ENCODE measurements at regions not wholly inside any gene's neighbourhood (a gene's known extent, or its start where the extent isn't known, plus 50 kb on each side); places are given as distances from the start of the nearest gene placed in this dataset.

DNA sequence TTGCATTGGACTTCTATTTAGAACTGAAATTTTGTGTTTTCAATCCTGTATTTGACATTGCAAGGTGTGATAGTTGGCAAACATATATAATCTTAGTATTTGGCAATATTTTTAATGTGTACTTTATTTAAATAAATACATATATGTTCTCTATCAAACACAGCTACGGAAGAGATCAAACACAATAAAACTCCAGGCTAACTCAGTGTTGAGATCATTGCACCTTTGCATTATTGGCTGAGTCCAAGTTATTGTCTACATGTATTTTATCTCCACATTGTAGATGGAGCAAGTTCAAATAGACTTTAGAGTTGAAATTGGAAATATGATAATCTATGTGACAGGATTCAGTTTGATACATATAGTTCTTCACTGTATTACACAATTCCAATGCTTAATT is 176.7 kb downstream of the ST6GAL2 start:
- DNase-seq (ENCODE audit: low read depth): no peak

GRCh38 chr2:106719222-106719621 is 166.7 kb downstream of the ST6GAL2 start:
- DNase-seq (ENCODE audit: low read depth): no peak

DNA sequence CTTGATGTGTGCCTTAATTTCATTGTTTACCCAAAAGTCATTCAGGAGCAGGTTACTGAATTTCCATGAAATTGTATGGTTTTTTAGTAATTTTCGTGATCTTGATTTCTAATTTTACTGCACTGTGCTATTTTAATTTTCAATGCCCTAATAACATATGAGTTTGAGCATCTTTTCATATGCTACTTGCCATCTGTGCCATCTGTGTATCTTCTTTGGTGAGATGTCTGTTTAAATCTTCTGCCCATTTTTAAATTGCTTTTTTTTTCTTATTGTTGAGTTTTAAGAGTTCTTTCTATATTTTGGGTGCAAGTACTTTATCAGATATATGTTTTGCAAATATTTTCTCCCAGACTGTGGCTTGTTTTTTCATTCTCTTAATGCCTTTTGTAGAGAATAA is 165.9 kb downstream of the ST6GAL2 start:
- DNase-seq (ENCODE audit: low read depth): no peak

DNA sequence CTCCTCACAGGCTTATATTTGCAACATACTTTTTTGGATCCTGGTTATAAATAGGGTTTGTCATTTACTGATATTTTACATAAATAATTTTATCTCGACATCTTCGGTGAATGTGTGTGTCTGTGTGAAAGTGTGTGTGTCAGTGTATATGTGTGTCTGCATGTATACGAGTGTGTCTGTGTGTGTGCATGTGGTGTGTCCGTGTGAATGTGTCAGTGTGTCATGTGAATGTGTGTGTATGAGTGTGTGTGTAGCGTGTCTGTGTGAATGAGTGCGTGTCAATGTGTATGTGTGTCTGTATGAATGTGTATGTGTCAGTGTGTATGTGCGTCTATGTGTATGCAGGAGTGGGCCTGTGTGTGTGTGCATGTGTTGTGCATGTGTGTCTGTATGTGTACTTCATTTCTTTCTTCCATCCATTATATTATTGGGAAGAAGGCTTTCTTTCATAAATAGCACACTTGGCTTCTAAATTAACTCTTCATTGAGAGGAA is 161.6 kb downstream of the ST6GAL2 start:
- no peak for DNase-seq (ENCODE audit: low read depth)

GRCh38 chr2:106734165-106734564 is 151.8 kb downstream of the ST6GAL2 start:
- DNase-seq (ENCODE audit: low read depth): no peak

DNA sequence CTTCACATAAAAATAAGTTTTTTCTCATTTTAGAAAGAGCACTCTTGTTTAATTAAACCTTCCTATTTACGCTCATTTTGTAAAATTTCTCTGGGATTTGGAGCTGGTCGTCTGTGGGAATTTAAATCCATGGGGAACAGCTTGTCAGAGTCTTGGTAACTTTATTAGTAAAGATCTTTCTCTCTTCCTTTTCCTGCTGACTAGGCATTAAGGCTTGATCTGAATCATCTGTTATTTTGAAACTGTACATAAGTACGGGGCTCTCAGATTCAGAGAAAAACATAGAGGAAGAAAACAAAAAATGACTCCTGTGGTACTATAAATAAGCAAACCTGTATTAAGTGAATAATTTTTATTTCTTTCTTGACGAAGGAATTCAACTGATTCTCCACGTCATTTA is 150.2 kb downstream of the ST6GAL2 start:
- DNase-seq (ENCODE audit: low read depth): no peak

- no peak for DNase-seq (ENCODE audit: low read depth)
Observed at GRCh38 chr2:106736221-106736620, 149.7 kb downstream of the ST6GAL2 start.

GRCh38 chr2:106745468-106745867 is 140.5 kb downstream of the ST6GAL2 start:
- DNase-seq (ENCODE audit: low read depth): no peak

DNA sequence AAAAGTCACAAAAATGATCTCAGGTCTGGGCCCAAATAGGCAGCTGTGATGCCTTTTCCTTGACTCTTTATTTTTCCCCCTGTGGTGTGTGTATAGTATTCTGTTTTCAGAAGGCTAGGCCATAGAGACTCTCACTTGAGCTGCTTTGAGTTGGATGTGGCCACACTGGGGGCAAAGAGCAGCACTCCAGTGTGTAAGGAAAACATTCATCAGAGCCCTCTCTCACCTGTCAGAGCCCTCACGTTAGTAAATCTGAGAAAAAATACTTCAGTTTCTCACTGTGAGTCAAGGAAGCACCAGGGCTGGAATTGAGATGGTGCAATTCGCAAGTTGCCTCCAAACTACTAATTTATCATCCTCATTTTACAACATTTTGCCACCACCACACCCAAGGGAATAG is 136.1 kb downstream of the ST6GAL2 start:
- no peak for DNase-seq (ENCODE audit: low read depth)

Measured in ELR (cell line).